SK-N-SH treated with all-trans-retinoic acid at 6 μM for 48 hours (cell line): ENCODE measurements at regions not wholly inside any gene's neighbourhood (a gene's known extent, or its start where the extent isn't known, plus 50 kb on each side); places are given as distances from the start of the nearest gene placed in this dataset.

ENCODE experiments used
- ARNTL ChIP-seq: fragments of 450-650 bp; formaldehyde crosslinking; IDR thresholded peaks from 2 replicates; pipeline ENCODE4 v1.5.0; 2020; ENCODE audit warnings: low read depth, mild to moderate bottlenecking, moderate library complexity, borderline replicate concordance
- BACH2 ChIP-seq: fragments of 250-450 bp; sonication (Bioruptor Pico); IDR thresholded peaks from 2 replicates; pipeline ENCODE4 v1.9.0; 2021; ENCODE audit warnings: mild to moderate bottlenecking, borderline replicate concordance
- PPARA ChIP-seq: fragments of 250-450 bp; sonication (Bioruptor Pico); IDR thresholded peaks from 2 replicates; pipeline ENCODE4 v1.5.0; 2020; ENCODE audit warnings: mild to moderate bottlenecking, borderline replicate concordance
- RARB ChIP-seq: fragments of 250-450 bp; sonication (Bioruptor Pico); IDR thresholded peaks from 2 replicates; pipeline ENCODE4 v1.8.0; 2021; ENCODE audit warnings: mild to moderate bottlenecking, moderate library complexity
- TOX ChIP-seq: fragments of 250-450 bp; sonication (Bioruptor Pico); IDR thresholded peaks from 2 replicates; pipeline ENCODE4 v1.8.0; 2021; ENCODE audit warnings: mild to moderate bottlenecking, moderate library complexity, borderline replicate concordance
- ZC3H10 ChIP-seq: fragments of 250-450 bp; sonication (Bioruptor Pico); IDR thresholded peaks from 2 replicates; pipeline ENCODE4 v1.5.1; 2021; ENCODE audit warnings: mild to moderate bottlenecking, moderate library complexity
- ZFP3 ChIP-seq: fragments of 250-450 bp; sonication (Bioruptor Pico); IDR thresholded peaks from 2 replicates; pipeline ENCODE4 v1.5.0; 2020; ENCODE audit warnings: mild to moderate bottlenecking, moderate library complexity
- ZFP30 ChIP-seq: fragments of 450-650 bp; formaldehyde crosslinking; IDR thresholded peaks from 2 replicates; pipeline ENCODE4 v1.5.0; 2022; ENCODE audit warnings: mild to moderate bottlenecking, moderate library complexity
- ZNF70 ChIP-seq: fragments of 450-650 bp; formaldehyde crosslinking; IDR thresholded peaks from 2 replicates; pipeline ENCODE4 v1.5.0; 2020; ENCODE audit warnings: mild to moderate bottlenecking, moderate library complexity
- TF ChIP-seq, protein P1 (sequence below): fragments of 250-450 bp; sonication (Bioruptor Pico); IDR thresholded peaks from 2 replicates; pipeline ENCODE4 v1.8.0; 2020; ENCODE audit warnings: mild to moderate bottlenecking, moderate library complexity, borderline replicate concordance
- TF ChIP-seq, protein P2 (sequence below): fragments of 250-450 bp; sonication (Bioruptor Pico); IDR thresholded peaks from 2 replicates; pipeline ENCODE4 v1.5.1; 2020; ENCODE audit warnings: low read depth, mild to moderate bottlenecking, moderate library complexity
- TF ChIP-seq, protein P3 (sequence below): fragments of 250-450 bp; sonication (Bioruptor Pico); IDR thresholded peaks from 2 replicates; pipeline ENCODE4 v1.5.0; 2020; ENCODE audit warnings: mild to moderate bottlenecking, moderate library complexity
- TF ChIP-seq, protein P4 (sequence below): fragments of 250-450 bp; sonication (Bioruptor Pico); IDR thresholded peaks from 2 replicates; pipeline ENCODE4 v1.8.0; 2021; ENCODE audit warnings: low read depth, mild to moderate bottlenecking, moderate library complexity, borderline replicate concordance

DNA sequence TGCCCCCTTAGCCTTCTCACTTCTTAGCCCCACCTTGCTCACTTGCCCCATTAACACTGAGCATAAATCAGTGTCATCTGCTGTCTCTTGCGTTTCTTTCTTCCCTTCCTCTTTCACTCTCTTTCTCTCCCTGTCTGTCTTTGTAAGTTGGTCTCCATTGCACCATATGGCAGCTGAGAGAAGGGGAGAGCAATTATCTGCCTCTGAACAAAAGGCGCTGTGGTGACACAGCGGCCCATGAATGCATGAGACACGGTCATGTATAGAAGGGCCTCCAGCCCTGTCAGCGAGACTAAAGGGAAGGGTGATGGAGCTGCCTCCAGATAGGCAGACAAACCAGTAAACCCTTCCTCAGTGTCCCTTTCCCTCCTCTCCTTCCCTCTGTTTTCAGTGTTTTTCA is 88.8 kb upstream of the PCDH18 start:
- TF ChIP-seq ZFP3 (CRISPR knock-in tag) (no peak), ARNTL (CRISPR knock-in tag) (no peak), PPARA (CRISPR knock-in tag) (no peak), ZNF70 (CRISPR knock-in tag) (no peak), ZC3H10 (CRISPR knock-in tag) (no peak), TOX (CRISPR knock-in tag) (no peak), RARB (CRISPR knock-in tag) (no peak), BACH2 (no peak), ZFP30 (CRISPR knock-in tag) (no peak)
- TF ChIP-seq, protein P1, sequence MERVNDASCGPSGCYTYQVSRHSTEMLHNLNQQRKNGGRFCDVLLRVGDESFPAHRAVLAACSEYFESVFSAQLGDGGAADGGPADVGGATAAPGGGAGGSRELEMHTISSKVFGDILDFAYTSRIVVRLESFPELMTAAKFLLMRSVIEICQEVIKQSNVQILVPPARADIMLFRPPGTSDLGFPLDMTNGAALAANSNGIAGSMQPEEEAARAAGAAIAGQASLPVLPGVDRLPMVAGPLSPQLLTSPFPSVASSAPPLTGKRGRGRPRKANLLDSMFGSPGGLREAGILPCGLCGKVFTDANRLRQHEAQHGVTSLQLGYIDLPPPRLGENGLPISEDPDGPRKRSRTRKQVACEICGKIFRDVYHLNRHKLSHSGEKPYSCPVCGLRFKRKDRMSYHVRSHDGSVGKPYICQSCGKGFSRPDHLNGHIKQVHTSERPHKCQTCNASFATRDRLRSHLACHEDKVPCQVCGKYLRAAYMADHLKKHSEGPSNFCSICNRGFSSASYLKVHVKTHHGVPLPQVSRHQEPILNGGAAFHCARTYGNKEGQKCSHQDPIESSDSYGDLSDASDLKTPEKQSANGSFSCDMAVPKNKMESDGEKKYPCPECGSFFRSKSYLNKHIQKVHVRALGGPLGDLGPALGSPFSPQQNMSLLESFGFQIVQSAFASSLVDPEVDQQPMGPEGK (CRISPR knock-in tag) = no peak
- TF ChIP-seq, protein P2, sequence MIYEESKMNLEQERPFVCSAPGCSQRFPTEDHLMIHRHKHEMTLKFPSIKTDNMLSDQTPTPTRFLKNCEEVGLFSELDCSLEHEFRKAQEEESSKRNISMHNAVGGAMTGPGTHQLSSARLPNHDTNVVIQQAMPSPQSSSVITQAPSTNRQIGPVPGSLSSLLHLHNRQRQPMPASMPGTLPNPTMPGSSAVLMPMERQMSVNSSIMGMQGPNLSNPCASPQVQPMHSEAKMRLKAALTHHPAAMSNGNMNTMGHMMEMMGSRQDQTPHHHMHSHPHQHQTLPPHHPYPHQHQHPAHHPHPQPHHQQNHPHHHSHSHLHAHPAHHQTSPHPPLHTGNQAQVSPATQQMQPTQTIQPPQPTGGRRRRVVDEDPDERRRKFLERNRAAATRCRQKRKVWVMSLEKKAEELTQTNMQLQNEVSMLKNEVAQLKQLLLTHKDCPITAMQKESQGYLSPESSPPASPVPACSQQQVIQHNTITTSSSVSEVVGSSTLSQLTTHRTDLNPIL (CRISPR knock-in tag) = no peak
- TF ChIP-seq, protein P3, sequence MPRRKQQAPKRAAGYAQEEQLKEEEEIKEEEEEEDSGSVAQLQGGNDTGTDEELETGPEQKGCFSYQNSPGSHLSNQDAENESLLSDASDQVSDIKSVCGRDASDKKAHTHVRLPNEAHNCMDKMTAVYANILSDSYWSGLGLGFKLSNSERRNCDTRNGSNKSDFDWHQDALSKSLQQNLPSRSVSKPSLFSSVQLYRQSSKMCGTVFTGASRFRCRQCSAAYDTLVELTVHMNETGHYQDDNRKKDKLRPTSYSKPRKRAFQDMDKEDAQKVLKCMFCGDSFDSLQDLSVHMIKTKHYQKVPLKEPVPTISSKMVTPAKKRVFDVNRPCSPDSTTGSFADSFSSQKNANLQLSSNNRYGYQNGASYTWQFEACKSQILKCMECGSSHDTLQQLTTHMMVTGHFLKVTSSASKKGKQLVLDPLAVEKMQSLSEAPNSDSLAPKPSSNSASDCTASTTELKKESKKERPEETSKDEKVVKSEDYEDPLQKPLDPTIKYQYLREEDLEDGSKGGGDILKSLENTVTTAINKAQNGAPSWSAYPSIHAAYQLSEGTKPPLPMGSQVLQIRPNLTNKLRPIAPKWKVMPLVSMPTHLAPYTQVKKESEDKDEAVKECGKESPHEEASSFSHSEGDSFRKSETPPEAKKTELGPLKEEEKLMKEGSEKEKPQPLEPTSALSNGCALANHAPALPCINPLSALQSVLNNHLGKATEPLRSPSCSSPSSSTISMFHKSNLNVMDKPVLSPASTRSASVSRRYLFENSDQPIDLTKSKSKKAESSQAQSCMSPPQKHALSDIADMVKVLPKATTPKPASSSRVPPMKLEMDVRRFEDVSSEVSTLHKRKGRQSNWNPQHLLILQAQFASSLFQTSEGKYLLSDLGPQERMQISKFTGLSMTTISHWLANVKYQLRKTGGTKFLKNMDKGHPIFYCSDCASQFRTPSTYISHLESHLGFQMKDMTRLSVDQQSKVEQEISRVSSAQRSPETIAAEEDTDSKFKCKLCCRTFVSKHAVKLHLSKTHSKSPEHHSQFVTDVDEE (CRISPR knock-in tag) = no peak
- TF ChIP-seq, protein P4, sequence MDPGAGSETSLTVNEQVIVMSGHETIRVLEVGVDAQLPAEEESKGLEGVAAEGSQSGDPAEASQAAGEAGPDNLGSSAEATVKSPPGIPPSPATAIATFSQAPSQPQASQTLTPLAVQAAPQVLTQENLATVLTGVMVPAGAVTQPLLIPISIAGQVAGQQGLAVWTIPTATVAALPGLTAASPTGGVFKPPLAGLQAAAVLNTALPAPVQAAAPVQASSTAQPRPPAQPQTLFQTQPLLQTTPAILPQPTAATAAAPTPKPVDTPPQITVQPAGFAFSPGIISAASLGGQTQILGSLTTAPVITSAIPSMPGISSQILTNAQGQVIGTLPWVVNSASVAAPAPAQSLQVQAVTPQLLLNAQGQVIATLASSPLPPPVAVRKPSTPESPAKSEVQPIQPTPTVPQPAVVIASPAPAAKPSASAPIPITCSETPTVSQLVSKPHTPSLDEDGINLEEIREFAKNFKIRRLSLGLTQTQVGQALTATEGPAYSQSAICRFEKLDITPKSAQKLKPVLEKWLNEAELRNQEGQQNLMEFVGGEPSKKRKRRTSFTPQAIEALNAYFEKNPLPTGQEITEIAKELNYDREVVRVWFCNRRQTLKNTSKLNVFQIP = no peak
